NB4 (cell line): ENCODE measurements at regions not wholly inside any gene's neighbourhood (a gene's known extent, or its start where the extent isn't known, plus 50 kb on each side); places are given as distances from the start of the nearest gene placed in this dataset.

Experiments used
- DNase-seq: peaks from one replicate; pipeline ENCODE4 v3.0.0; 2010; ENCODE audit warnings: low read depth
- H3K4me3 ChIP-seq: one replicate; pipeline ENCODE4 v1.5.1; 2011; ENCODE audit warnings: mild to moderate bottlenecking, low read depth, low read length, moderate library complexity
- CTCF ChIP-seq: IDR thresholded peaks from one replicate; pipeline ENCODE4 v1.5.1; 2012; ENCODE audit warnings: low read depth, low read length
- MYC ChIP-seq: IDR thresholded peaks from 2 replicates; pipeline ENCODE4 v1.6.1; 2011; ENCODE audit warnings: low read depth, low read length
- POLR2A ChIP-seq: IDR thresholded peaks from 2 replicates; pipeline ENCODE4 v1.6.1; 2011; ENCODE audit warnings: mild to moderate bottlenecking; ENCODE audit not compliant: insufficient read length; ENCODE audit errors: extremely low read depth
- TF ChIP-seq, protein P1 (sequence below): IDR thresholded peaks from 2 replicates; pipeline ENCODE4 v1.6.1; 2011; ENCODE audit warnings: low read depth, low read length

DNA sequence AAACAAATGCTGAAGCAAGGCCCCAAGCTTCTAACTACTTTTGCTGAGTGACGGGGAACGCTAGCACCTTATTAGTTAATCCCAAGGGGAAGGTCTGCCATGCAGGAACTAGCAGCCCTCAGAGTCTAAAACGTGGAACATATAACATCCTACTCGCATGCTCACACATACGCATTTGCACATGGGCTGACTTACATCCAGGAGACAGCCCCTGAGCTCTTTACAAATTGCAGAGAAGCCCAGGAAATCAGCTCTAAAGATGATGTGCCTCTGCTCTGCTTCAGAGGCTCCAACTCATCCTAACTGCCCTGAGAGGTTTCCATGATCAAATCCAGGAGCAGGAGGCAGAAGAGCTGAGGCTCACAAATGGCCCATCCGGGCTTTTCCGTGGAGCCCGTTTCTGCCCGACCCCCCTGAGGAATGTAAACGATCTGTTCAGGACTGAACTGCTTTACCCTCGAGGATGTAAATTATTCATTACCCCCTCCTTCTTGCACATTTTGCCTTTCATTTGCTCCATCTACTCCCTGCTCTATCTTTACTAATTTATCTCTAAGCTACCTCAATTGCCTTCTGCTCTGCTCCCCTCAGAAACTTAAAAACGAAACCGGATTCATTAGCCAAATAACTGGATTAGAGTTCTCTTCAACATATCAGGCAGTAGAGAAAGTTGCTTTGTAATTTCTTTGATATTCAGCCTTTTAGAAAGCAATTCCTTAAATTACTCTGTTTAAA is 141.9 kb upstream of the CCDC54 start:
- TF ChIP-seq CTCF (no peak), MYC (no peak), POLR2A (no peak)
- TF ChIP-seq, protein P1, sequence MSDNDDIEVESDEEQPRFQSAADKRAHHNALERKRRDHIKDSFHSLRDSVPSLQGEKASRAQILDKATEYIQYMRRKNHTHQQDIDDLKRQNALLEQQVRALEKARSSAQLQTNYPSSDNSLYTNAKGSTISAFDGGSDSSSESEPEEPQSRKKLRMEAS, result no peak
- DNase-seq, result no peak
- H3K4me3 ChIP-seq, result peak overlapping the region; percentile 51

DNA sequence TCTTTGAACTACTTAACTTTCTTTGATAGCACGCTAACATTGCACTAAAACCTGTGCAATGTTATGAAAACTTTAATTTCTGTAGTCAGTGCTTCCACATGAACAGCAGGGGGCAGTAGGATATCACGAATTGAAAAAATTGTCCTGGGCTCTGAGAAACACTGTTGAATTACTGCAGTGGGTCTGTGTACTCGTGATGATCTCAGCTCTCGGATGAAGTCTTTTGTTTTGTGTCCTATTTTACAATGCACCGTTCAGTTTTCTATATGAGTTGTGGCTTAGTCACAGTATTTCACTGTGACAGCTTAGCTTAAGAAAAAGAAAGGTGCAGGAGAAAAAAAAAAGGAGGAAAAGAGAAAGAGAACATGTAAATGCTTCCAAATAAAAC is 141.3 kb upstream of the CCDC54 start:
- peak; percentile 56 for TF ChIP-seq CTCF
- TF ChIP-seq POLR2A, result no peak
- TF ChIP-seq MYC, result no peak; the same call in 1 of the 2 replicates
- TF ChIP-seq, protein P1, result peak; percentile 52; the same call in 1 of the 2 replicates
- peak; percentile 77 for DNase-seq
- peak overlapping the region; percentile 51 for H3K4me3 ChIP-seq

- DNase-seq, result no peak
- H3K4me3 ChIP-seq, result no peak overlapping the region
- no peak for TF ChIP-seq CTCF
- no peak for TF ChIP-seq MYC
- TF ChIP-seq, protein P1, result no peak
- no peak for TF ChIP-seq POLR2A
Observed at GRCh38 chr3:107236655-107237337, 140.4 kb upstream of the CCDC54 start.

DNA sequence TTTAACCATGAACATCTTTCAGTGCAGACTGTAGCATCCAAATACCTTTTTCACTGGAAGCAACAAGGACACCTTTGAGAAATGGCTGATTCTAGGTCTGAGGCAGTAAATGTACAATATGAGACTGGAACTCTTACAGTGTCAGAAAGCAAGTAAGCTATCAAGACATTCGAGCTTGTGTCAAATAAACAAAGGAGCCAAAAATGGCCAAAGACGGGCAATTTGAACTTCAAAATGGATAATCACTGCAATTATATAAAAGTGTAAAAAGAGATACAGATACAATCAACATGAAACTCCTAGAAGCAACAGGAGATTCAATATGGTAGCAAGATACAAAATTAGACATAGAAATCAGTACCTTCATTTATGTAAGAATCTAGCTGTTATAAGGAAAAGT is 138.5 kb upstream of the CCDC54 start:
- H3K4me3 ChIP-seq, result no peak overlapping the region

DNA sequence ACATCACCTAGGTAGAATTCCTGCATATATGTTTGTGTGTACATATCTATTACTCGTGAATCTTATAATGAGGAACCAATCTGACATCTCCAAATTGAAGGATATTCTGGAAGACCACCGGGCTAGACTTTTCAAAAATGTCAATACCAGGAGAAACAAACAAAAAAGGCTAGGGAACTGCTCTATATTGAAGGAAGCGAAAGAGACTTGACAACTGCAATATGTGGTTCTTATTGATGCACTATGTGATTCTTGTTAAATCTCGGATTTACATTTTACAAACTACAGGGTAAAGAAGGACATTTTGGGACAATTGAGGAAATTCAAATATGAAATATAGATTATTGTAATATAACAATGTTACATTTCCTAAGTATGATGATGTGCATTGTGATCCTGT is 137.5 kb upstream of the CCDC54 start:
- peak overlapping the region; percentile 79 for H3K4me3 ChIP-seq
- DNase-seq, result no peak
- TF ChIP-seq, protein P1, result no peak
- no peak for TF ChIP-seq CTCF
- no peak for TF ChIP-seq POLR2A
- no peak for TF ChIP-seq MYC

More for the DNA sequence above, 138.5 kb upstream of the CCDC54 start:
- DNase-seq, result no peak
- TF ChIP-seq POLR2A (no peak), MYC (no peak), CTCF (no peak)
- TF ChIP-seq, protein P1, result no peak
